GM18858 (cell line): ENCODE measurements at regions not wholly inside any gene's neighbourhood (a gene's known extent, or its start where the extent isn't known, plus 50 kb on each side); places are given as distances from the start of the nearest gene placed in this dataset.
A peak's percentile ranks its signal among the peaks of the same experiment; 100 is the strongest.
"Not testable (repeated sequence)": the region's sequence is repeated elsewhere in the genome, so short reads cannot be mapped to it uniquely, and the experiment has no call there.

ENCODE experiments used
- ATAC-seq: cut with Tn5 transposase; IDR thresholded peaks from one replicate; pipeline ENCODE4 v1.9.1; 2021; ENCODE audit not compliant: unreplicated experiment

DNA sequence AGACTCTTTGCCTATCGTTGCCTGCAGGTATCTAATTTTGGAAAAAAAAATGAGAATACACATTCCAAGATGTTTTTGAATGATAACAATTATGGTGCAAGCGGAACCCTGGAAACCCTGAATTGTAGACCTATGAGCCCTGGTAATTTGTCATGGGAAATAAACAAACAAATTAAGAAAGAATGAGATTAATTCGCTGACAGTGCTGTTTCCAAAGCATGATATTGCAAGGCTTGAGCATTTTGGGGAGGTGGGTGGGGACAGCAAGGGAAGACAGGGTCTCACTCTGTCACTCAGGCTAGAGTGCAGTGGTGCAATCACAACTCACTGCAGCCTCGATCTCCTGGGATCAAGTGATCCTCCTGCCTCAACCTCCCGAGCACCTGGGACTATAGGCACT is 900.3 kb downstream of the IPMK start:
- ATAC-seq, result no peak

DNA sequence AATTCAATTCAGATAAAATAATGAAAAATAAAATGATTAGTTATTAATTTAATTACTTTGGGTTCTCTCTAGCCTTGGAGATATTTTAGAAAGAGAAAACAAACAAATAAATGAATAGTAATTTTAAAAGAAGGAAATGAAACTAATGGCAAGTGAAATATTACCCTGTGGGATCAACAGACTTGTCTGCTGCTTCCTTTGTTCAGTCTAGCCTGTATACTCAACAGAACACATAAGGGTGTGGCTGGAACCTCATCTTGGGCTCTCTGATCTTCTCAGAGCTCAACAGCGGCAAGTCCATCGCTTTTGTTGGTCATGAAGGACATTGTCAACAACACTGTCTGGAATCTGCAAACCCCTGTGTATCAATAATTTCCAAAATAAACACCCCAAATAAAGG is 904.9 kb downstream of the IPMK start:
- no peak for ATAC-seq

DNA sequence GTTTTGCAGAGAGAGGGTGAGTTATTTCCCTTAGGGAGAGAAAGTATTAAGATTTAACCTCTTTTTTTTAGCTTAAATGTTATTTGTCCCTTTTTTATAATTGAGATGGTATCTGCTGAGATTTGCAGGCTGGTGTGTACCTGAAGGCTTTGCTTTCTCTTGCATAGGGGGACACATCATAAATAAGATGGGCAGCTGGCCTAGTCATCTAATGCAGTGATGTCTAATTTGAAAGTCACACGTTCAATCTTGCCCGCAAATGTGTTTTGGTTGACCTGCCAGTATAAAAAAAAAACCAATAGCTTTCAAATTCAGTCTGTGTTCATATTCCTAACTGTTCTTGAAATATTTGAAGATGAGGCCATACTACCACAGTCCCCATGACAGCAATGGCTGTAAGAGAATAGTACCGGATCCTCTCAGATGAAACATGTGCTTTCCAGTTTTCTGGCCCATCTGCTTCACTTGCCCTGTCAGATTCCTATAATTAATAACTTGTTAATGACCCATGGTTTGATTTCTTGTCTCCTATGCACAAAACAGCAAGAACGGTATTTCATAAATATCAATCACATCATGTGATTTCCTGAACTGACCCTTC is 914.2 kb downstream of the IPMK start:
- no peak for ATAC-seq

DNA sequence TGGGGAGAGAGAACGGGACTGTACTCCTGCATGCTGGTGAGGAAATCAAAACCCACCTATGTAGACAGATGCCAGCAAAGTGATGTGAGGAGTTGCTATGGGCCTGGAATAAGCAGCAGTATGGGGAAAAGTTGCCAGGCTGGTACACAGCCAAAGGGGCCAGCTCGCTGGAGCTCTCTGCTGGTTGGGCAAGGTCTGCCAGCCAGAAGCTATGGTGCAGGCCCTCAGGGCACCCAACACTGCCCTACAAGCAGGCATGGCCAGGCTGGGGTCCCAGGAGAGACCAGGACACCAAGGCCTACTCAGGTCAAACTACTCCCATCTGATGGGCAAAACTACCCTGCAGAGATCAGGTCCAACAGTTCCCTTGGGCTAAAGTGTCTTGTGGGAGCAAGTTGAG is 916.6 kb downstream of the IPMK start:
- no peak for ATAC-seq

DNA sequence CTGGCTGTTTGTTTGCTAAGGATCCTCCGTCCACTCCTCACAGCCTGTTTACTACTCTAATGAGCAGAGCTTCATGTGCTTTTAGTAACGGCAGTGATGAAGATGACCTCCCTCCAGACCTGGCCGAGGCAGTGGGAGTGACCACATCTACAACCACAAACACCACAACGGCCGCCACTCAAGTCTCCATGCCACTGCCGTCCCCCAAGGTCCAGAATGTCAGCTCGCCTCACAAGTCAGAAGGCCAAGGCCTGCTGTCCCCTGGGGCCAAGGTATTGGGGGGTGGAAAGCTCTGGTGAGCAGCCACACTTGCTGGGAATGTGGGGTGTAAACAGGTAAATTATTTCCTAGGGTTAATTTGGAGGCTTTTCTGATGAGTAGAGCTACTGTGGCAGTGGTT is 926.4 kb downstream of the IPMK start:
- no peak for ATAC-seq

DNA sequence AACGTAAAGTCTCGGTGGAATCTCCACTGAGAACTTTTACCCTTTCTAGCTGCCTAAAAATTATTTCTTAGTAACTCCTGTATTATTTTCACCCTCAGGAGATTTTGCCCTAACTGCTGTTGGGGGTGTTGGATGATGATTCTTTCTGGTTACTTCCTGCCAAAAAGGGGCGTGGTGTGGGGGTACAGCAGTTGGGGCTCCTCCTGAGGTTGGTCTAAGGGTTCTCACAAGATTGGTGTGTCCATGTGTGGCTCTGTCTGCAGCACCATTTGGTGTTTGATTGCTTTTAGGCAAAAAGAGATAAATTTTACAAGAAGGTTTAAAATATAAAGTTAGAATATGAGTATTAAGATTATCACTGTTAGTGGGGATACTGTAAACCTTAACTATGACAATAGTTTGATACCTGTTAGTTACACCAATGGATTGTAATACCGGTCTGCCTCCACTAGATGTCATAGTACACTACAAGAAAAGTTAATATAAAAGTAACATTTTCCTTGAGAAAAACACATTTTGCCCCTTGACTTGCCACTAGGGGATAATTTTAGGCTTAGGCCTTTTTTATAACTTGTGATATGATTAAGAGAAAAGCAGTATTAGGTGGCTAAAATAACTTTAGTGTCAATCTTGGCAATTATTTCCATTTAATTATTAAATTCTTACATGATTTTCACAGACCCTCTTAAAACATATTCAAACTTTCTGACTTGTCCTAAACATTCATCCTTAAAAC is 928.7 kb downstream of the IPMK start:
- peak; percentile 69 for ATAC-seq

DNA sequence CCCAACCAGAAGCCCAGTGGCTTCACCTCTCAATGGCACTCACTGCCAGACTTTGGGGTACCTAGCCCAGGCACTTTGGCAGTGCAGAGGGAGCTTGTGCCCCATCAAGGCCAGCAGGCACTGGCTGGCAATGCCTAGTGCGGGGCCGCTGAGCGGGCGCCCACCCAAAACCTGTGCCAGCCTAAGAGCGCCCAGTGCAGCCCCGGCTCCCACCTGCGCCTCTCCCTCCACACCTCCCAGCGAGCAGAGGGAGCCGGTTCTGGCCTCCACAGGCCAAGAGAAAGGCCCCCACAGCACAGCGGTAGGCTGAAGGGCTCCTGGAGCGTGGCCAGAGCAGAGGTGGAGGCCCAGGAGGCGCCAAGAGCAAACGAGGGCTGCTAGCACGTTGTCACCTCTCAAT is 930.8 kb downstream of the IPMK start:
- no peak for ATAC-seq

DNA sequence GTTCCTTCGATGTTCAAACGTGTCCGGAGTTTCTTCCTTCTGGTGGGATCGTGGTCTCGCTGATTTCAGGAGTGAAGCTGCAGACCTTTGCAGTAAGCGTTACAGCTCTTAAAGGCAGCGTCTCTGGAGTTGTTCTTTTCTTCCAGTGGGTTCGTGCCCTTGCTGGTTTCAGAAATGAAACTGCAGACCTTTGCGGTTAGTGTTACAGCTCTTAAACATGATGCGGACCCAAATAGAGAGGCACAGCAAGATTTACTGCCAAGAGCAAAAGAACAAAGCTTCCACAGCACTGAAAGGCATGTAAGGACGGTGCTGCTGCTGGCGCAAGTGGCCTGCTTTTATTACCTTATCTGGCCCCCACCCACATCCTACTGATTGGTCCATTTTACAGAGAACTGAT is 931.4 kb downstream of the IPMK start:
- no peak for ATAC-seq

DNA sequence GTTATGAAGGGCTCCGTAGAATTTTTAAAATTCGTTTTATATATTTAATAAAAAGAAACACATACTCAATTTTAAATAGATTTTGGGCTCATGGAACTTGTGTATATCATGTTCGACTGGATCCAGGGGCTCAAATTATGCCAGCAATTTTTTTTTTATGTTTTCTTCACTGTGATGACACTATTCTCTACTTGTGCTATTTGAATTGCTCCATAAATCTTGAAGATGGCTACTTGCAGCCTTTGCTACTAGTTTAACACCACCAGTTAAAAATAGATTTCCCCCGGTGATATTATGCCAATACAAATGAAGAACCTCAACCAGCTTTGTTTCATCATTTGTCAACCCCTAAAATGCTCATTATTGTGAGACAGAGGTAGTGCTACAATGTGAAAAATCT is 933.2 kb downstream of the IPMK start:
- no peak for ATAC-seq

DNA sequence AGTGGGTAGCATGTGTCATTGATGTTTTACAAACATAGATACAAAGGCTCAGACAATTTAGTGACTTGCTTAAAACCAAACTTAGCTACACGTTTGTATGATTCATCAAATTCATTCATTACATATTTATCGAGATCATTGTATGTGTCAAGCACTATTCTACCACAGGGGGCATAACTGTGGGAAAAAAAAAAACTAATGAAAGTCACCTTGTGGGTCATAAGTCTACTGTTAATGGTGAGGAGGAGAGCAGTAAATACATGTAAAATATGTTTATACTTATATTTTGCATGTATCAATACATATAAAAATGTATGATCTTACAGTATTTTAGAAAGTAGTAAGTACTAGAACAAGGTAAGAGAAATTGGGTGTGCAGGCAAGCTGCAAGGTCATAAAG is 933.8 kb downstream of the IPMK start:
- no peak for ATAC-seq

DNA sequence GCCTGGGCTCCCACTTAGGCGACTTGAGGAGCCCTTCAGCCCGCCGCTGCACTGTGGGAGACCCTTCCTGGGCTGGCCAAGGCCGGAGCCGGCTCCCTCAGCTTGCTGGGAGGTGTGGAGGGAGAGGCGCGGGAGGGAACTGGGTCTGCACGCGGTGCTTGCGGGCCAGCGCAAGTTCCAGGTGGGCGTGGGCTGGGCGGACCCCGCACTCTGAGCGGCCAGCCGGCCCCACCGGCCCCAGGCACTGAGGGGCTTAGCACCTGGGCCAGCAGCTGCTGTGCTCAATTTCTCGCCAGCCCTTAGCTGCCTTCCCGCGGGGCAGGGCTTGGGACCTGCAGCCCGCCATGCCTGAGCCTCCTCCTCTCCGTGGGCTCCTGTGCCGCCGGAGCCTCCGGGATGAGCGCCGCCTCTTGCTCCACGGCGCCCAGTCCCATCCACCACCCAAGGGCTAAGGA is 946.3 kb downstream of the IPMK start:
- not testable (repeated sequence) for ATAC-seq

DNA sequence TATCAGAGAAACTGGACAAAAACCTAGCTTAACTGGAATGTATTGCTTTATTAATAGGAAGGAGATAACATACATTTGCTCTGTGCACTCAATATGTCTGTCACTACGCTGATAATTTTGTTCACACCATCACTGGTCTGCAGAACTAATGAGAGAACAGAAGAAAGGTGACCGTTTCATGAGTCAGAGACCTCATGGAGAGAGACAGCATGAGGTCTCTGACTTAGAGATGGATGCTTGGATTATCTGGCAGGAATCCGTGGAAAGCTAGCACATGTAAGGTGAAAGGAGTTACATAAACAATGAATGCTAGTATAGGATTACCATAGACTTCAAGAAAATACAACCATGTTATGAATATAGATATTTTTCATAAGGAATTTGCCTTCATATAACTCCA is 947.3 kb downstream of the IPMK start:
- ATAC-seq, result no peak

DNA sequence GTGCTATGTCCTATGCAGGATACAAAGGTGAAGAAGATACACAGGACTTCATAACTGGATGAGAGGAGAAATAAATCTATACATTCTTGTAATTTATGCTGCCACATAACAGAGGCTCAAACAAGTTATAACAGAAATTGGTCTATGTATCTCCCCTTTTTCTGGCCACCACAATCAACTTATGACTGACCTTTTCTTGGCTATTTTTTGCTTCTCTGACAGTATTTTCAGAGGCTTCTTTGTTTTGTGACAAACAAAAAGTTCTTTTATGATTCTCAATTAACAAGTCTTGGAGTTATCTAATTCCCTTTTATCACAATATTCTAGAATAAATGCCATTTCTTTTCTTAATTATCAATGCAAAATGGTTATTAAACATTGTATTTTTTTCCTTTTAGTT is 953.0 kb upstream of the ZWINT start:
- no peak for ATAC-seq

DNA sequence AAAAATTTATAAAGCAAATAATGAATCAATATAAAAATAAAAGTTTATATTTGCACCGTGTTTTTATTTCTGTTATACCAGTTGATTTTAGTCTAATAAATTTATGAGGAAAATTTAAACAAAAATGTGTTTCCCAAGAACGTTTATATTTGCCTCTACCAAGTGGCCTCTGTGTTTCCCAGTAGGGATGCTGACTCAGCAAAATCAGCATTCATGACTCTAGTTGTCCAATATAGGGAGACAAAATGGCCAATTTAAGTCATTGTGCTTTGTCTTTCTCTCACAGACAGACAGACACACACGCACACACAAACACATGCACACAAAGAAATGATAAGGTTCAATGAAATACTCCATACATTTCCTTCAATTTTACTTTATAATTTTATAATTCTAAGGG is 942.5 kb upstream of the ZWINT start:
- ATAC-seq, result no peak

DNA sequence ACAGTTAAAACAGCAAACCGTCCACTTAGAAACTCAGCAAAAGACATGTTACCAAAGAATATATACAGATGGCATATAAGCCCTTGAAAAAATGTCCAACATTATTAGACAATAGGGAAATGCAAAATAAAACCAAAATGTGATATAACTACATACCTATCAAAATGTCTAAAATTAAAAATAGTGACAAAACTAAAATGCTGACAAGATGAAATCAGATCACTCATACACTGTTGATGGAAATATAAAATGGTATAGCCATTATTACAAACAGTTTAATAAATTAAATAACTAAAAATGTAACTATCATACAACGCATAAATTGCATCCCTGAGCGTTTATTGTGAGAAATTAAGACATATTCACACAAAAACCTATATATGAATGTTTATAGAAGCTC is 939.7 kb upstream of the ZWINT start:
- no peak for ATAC-seq

DNA sequence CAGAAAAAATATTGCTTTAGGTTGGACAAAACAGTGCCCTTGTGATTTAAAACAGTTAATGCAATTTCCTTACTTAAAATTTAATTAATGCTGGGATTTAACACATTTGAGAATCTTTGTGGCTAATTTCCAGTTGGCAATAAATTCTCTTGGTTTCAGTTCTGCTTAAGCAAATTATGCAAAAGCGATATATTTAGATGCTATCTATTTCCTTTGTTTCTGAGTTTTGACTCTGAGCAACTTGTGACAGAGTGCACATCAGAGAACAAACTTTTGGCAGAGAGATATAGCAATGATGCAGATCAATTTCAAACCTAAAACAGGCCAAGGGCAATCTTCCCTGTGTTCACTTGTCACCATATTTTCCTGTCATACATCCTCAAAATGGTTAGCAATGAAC is 933.6 kb upstream of the ZWINT start:
- ATAC-seq, result no peak

DNA sequence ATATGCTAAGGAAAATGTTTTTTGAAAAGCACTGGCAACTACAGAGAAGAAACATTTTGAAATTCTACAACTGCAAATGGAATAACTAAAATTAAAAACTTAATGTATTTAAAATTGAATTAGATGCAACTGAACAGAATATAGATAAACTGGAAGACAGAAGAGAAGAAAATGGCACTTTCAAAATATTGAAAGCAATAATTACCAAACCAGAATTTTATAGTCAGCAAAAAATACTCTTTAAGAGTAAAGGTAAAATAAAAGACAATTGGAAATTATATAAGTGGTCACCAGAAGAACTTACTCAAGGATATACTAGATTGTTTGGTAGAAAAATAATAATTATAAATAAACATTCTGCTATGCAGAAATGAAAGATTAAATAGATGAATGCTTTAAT is 927.7 kb upstream of the ZWINT start:
- ATAC-seq, result no peak

DNA sequence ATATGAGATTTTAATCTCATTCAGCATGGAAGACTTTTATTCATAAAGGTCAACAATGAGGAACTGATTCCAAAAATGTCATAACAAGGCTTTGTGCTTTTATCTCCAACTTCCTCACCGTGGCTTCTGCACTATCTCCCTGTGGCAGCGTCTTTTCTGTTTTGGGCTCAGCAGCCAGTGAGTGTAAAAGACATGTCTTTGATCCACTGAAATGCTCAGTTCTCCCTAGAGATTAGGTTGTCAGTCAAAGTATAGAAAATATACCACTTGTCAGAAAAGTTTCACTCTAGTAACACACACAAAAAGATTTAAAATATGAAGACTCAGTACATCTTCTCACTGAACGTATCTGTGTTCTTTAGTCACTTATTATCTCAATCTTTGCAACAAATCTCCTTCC is 901.8 kb upstream of the ZWINT start:
- no peak for ATAC-seq

DNA sequence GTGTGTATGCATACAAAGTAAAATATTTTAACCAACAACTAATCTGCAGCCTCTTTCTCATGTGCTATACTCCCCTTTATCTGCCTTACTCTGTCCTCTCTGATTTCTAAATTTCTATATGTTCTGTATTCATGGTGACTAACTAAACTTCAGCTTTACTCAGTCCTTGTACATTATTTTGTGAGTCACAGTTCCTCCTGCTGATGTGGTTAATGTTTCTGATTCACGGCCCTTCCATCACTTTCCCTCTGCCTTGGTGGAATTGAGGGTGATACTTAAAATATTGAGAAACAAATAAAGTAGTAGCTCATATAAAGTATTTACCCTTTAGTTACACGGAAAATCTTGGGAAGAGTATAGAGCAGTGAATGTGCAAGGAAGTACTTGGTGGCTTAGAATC is 899.1 kb upstream of the ZWINT start:
- ATAC-seq, result no peak

DNA sequence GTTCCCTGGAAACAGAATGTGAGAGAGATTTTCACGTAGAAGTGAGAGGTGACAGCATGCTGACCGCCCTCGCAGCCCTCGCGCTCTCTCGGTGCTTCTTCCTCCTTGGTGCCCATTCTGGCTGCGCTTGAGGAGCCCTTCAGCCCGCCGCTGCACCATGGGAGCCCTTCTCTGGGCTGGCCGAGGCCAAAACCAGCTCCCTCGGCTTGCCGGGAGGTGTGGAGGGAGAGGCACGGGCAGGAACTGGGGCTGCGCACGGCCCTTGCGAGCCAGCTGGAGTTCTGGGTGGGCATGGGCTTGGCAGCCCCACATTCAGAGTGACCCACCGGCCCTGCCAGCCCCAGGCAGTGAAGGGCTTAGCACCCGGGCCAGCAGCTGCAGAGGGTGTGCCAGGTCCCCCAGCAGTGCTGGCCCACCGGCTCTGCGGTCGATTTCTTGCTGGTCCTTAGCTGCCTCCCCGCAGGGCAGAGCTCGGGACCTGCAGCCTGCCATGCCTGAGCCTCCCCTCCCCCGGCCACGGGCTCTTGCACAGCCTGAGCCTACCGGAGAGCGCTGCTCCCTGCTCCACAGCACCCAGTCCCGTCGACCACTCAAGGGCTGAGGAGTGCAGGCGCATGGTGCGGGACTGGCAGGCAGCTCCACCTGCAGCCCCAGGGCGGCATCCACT is 888.7 kb upstream of the ZWINT start:
- ATAC-seq, result no peak

DNA sequence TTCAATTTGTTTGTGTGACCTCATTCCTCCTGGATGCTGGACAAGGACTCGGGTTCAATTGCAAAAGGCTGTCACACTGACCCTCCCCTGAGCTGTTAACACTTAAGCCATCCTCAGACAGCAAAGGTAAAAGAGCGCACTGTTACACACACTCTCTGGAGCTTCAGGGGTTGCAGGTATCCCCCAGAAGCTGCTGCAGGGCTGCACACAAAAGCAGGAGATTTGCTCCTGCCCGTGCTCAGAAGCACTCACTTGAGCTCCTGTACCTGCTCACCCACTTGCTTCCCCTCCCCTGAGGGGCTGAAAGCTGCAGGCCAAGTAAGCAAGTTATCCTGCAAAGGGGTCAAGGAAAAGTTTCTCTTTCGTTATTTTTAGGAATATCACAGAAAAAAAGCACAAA is 886.2 kb upstream of the ZWINT start:
- no peak for ATAC-seq

DNA sequence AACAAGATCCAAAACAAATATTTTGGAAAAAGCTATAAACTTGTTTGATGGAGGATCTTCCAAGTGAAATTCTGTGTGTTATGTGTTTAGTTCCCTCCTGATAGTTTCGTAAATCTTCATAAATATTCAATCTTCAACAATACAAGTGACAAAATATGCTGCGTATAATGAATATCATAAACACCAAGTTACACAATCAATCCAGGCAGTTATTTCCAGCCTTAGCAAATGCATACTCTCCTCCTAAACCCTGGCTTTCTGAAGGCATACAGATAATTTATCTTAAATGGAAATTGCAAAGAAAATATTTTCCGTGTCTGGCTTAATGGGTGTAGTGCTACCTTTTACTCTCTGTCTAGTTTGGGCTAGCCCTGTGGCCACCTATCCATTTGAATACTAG is 864.9 kb upstream of the ZWINT start:
- no peak for ATAC-seq

DNA sequence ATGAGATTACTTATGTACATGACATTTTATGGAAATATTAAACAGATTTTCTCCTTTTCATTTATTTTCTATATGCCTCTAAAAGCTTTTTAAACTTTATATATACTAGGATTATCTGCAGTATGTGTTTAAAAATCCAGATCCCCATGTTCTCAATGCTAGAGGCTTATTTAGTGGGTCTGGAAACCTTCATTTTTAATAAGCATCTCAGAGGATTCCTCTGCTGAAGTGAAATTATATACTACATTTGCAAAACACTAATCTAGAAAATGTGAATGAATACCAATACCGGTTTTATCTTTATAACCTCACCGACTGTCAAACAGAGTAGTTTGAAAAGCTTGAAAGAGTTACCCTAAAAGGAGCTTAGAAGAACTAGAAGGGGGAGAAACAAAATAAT is 863.8 kb upstream of the ZWINT start:
- ATAC-seq, result no peak
